Inferior parietal cortex (tissue), 1 donor: ENCODE measurements at regions not wholly inside any gene's neighbourhood (a gene's known extent, or its start where the extent isn't known, plus 50 kb on each side); places are given as distances from the start of the nearest gene placed in this dataset.
"Not testable (repeated sequence)": the region's sequence is repeated elsewhere in the genome, so short reads cannot be mapped to it uniquely, and the experiment has no call there.

ENCODE experiments used
- DNase-seq: peaks from one replicate; pipeline ENCODE4 v3.0.0-alpha.2; 2016; ENCODE audit errors: extremely low spot score

DNA sequence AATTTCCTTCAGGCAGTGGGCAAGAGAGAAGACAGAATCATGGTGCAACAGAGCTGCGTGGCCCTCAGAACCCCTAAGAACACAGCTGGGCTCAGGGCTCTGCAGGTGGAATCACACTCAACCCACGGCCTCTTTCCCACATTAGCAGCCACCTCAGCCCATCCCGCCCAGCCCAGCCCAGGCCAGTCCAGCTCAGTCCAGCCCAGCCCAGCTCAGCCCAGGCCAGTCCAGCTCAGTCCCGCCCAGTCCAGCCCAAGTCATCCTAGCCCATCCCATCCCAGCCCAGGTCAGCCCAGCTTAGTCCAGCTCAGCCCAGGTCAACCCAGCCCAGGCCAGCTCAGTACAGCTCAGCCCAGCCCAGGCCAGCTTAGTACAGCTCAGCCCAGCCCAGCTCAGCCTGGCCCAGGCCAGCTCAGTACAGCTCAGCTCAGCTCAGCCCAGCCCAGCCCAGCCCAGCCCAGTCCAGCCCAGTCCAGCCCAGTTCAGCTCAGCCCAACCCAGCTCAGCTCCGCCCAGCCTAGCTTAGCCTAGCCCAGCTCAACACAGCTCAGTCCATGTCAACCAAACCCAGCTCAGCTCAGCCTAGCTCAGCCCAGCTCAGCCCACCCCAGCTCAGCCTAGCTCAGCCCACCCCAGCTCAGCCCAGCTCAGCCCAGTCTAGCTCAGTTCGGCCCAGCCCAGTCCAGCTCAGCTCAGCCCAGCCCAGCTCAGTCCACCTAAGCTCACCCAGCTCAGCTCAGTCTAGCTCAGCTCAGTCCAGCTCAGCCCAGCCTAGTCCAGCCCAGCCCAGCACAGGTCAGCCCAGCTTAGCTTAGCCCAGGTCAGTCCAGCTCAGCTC lies 183.1 kb downstream of the TMEM121 start:
- no peak for DNase-seq

DNA sequence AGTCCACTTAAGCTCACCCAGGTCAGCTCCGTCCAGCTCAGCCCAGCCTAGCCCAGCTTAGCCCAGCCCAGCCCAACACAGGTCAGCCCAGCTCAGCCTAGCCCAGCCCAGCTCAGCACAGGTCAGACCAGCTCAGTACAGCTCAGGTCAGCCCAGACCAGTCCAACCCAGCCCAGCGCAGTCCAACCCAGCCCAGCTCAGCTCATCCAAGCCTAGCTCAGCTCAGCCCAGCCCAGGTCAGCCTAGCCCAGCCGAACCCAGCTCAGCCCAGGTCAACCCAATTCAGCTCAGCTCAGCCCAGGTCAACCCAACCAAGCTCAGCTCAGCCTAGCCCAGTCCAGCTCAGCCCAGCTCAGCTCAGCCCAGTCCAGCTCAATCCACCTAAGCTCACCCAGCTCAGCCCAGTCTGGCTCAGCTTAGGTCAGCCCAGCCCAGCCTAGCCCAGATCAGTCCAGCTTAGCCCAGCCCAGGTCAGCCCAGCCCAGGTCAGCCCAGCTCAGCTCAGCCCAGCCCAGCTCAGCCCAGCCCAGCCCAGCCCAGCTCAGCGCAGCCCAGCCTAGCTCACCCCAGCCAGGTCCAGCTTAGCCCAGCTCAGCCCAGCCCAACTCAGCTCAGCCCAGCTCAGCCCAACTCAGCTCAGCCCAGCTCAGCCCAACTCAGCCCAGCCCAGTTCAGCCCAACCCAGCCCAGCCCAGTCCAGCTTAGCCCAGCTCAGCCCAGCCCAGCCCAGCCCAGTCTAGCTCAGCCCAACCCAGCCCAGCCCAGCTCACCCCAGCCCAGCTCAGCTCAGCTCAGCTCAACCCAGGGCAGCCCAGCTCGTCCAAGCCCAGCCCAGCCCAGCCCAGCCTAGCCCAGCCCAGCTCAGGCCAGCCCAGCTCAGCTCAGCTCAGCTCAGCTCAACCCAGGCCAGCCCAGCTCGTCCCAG lies 184.0 kb downstream of the TMEM121 start:
- no peak for DNase-seq

DNA sequence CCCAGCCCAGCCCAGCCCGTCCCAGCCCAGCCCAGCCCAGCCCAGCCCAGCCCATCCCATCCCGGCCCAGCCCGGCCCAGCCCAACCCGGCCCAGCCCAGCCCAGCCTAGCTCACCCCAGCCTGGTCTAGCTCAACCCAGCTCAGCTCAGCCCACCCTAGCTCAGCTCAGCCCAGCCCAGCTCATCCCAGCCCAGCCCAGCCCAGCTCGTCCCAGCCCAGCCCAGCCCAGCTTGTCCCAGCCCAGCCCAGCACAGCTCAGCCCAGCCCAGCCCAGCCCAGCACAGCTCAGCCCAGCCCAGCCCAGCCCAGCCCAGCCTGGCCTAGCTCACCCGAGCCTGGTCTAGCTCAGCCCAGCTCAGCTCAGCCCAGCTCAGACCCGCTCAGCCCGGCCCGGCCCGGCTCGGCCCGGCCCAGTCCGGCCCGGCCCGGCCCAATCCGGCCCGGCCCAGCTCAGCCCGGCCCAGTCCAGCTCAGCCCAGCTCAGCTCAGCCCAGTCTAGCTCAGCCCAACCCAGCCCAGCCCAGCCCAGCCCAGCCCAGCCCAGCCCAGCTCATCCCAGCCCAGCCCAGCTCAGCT lies 184.7 kb downstream of the TMEM121 start:
- DNase-seq = no peak

DNA sequence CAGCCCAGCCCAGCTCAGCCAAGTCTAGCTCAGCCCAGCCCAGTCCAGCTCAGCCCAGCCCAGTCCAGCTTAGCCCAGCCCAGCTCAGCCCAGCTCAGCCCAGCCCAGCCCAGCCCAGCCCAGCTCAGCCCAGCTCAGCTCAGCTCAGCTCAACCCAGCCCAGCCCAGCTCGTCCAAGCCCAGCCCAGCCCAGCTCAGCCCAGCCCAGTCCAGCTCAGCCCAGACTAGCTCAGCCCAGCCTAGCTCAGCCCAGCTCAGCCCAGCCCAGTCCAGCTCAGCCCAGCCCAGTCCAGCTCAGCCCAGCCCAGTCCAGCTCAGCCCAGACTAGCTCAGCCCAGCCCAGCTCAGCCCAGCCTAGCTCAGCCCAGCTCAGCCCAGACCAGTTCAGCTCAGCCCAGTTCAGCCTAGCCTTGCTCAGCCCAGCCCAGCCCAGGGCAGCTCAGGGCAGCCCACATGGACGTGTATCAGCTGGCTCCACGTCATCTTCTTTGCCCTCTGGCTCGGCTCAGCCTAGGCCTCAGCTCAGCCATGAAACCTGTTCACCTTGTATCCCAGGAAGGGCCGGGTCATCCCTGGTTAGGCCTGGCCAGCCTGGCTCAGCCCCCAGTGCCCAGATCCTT lies 185.6 kb downstream of the TMEM121 start:
- no peak for DNase-seq

DNA sequence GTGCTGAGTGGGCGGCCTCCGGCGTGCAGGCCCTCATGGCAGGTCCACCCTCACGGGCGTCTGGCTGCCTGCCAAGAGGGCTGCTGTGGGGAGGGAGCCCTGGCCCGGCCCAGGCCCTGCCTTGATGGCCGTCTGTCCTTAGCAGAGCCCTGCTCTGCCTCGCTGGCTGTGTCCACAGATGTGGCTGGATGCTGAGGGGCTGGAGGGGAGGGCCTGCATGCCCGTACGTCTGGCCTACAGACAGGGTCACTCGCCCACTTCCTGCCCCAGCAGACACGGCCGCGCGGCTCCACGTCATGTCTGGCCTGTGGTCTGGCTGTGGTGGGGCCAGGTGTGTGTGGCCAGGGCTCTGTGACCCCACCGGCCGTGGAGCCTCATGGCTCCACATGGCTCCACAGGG lies 186.3 kb downstream of the TMEM121 start:
- not testable (repeated sequence) for DNase-seq

DNA sequence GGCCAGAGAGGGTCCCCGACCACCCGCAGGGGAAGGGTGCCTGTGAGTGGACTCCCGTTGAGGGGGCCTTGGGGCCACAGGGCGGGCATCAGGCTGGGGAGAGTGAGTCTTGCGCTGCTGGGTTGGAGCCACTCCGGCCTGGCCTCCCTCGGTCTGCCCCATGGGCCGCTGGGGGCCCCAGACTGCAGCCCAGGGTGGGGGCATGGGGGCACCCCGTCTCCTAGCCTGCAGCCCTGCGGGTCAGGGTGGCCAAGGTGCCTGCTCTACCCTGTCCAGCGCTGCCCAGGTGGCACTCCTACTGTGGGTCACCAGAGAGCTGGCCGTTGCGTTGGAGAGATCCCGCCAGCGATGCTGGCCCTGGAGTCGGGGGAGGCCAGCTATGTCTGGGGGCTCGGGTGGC lies 186.8 kb downstream of the TMEM121 start:
- DNase-seq = not testable (repeated sequence)

DNA sequence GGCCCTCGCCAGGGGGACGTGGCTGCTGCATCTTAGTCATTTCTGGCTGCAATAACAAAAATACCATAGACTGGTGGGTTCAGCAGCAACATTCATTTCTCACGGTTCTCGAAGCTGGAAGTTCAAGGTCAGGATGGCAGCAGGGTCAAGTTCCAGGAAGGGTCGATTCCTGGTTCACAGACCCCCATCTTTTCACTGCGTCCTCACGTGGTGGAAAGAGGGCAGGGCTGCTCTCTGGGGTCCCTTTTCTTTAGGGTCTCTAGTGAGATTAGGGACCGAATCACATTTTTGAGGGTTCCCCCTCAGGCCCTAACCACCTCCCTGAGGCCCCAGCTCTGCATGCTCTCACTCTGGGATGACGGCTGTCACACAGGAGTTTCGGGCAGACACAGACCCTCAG lies 187.5 kb downstream of the TMEM121 start:
- DNase-seq = not testable (repeated sequence)

DNA sequence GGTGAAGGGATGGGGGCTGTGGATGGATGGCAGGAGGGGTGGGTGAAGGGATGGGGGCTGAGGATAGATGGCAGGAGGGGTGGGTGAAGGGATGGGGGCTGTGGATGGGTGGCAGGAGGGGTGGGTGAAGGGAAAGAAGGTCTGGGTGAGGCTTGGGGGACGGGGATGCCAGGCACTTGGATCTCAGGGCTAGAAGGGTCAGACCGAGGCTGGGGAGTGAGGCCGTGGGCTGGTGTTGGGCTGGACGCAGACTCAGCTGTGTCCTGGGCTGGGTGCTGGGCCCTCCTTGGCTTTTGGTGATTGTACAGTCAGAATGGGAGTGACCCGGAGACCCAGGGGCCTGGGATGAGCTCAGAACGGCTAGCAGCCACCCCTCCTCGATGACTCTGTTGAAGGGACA lies 192.4 kb downstream of the TMEM121 start:
- DNase-seq = not testable (repeated sequence)

DNA sequence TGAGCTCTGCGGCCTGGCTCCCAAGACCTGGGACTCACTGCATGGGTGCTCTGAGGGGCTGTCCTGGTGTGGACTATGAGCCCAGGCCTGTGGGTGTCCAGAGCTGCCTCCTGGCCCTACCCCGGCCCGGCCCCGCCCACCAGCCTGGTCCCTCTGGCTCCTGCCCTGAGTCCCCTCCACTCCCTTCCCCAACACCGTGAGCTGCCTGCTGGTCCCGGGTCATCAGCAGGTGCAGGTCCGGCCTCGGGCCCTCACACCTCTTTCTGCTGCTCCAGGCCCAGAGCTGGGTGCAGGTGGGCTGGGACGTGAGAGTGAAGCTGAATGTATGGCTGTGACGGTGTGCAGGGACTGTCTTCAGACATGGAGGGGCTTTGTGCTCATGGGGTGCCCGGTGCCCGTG lies 193.7 kb downstream of the TMEM121 start:
- DNase-seq = not testable (repeated sequence)

DNA sequence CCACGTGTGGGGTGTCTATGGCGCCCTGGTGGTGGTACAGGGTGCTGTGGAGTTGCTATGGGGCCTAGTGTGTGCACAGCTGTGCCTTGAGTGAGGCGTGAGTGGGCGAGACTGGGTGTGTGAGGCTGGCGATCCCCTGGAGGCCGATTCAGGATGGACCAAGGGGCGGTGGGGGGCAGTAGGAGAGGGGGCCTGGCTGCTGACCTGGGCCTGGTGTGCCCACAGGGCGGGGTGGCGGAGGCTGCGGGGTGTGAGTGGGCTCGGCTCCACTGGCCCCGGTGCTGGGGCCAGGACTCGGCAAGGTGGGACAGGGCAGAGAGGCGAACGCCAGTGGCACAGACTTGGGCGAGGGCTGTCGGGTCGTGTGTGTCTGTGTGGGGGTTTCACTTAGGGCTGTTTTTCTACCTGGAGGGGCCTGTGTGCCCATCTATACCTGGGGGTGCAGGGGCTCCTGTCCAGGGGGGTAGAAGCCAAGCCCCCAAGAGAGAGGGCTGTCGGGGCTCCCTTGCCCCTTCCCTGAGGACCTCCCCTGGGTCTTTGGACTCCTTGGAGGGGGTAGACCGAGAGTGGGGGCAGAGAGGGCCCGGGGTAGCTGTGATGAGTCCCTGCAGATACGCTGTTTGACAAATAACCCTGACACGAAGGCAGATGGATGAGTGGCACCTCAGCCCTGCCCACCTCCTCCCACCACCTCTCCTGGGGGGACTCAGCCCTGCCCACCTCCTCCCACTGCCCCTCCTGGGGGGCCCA lies 194.6 kb downstream of the TMEM121 start:
- not testable (repeated sequence) for DNase-seq

DNA sequence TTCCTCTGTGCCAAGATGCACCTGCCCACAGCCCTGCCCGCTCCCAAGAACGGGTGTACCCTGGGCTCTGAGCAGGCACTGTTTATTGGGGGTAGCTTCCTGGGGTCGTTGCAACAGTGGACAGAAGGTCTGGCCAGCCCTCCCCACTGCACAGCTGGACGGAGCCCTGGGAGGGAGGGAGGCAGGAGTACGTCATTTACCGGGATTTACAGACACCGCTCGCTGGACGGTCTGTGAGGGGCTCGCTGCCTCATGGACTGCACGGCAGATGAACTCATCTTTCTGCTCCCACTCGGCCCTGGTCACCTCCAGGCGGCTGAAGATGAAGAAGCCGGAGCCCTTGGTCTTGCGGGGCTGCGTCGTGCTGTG lies 195.2 kb downstream of the TMEM121 start:
- not testable (repeated sequence) for DNase-seq

DNA sequence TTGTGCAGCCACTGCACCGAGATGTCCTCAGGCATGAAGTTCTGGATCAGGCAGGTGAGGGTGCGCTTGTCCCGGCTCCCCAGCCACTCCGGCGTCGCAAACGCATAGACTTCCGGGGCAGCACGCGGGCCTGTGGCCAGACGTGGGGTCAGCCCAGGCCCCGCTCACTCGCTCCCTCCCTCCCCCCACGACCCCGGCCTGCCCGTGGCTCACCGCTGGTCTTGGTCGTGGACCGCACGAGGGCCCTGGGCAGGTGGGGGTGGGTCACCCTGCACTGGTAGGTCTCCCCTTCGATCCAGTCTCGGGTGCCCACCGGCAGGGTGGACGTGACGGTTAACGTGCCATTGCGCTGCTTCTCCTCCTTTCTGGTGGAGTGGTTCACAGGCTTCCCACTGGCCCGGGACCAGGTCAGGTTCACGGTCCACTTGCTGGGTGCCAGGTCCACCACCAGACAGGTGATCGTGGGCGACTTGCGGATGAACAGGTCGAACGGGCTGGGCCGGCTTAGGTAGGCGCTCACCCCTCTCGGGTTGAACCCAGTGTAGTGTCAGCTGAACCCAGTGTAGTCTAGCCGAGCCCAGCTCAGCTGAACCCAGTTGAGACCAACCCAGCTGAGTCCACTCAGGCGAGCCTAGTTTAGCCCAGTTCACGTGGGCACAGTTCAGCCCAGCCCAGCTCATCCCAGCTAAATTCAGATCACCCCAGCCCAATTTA lies 195.8 kb downstream of the TMEM121 start:
- not testable (repeated sequence) for DNase-seq

DNA sequence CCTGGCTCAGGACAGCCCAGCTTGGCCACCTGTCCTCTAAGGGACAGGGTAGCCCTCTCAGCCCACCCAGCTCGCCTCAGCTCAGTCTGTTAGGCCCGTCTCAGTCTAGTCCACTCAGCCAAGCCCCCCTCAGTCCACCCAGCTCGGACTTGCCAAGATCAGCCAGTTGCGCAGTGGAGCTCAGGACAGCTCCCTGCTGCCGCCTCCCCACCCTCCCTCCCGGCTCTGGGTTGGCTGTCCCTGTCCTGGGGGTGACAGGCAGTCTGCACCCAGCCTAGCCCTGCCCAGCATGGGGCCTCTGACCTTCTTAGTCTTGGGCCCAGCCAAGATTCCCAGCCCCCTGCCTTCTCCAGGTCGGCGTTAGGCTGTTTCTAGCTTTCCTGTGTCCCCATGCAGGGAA lies 196.9 kb downstream of the TMEM121 start:
- DNase-seq = not testable (repeated sequence)

DNA sequence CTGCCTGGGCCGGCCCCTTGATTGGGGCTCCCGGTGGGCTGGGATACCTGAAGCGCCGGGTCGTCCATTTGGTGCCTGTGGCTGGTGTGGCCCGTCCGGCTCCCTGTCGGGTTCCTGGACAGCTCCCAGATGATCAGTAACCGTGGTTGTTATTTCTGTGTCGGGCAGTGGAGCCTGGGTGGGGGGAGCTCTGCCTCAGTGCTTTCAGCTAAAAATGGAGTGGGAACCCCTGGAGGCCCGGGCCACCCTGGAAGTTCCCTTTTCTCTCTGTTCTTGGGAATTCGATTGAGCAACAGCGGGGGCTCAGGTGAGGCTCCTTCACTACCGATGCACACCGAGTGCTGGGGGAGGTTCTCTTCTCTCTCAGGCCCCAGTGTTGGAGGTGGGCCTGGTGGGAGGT lies 197.4 kb downstream of the TMEM121 start:
- not testable (repeated sequence) for DNase-seq

DNA sequence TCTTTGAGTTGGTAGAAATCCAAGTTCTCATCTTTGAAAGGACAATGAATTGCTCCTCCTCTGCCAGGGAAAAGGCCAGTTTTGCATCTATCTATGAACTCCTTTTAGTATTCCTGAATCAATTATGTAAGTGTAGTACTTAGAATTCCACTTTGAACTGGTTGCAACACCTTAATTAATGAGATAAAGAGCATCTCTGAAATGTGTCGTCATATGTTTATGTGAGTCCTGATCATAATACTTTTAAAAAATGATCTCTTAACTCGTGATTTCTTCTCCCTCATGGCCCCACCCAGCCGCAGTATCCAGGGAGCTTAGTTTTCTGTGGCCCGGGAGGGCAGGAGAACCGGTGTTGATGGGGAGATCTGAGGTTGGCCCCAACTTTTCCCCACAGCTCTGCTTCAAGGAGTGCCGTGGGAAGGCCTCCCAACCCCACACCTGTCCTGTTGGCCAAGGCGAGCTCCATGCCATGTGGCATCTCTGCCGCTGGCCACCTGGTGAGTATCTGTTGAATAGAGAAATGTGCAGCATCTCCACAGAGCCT lies 203.5 kb downstream of the TMEM121 start:
- not testable (repeated sequence) for DNase-seq

DNA sequence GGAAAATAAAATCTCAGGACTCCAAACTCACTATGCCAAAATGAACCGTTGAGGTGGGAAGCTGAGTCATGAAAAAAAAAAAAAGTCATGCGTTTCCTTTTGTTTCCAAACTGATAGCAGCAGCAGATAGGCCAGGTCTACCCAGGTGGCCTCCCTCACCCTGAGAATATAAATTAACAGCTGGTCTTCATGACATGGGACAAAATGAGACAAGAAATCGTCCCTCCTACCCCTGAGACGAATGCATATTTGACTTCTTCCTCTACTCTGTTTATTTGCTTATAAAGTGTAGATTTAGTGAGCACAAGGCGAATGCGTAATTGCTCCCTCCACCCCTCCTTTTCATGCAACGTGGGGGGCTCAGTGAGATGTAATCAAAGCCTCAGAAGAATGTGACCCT lies 204.3 kb downstream of the TMEM121 start:
- DNase-seq = not testable (repeated sequence)

DNA sequence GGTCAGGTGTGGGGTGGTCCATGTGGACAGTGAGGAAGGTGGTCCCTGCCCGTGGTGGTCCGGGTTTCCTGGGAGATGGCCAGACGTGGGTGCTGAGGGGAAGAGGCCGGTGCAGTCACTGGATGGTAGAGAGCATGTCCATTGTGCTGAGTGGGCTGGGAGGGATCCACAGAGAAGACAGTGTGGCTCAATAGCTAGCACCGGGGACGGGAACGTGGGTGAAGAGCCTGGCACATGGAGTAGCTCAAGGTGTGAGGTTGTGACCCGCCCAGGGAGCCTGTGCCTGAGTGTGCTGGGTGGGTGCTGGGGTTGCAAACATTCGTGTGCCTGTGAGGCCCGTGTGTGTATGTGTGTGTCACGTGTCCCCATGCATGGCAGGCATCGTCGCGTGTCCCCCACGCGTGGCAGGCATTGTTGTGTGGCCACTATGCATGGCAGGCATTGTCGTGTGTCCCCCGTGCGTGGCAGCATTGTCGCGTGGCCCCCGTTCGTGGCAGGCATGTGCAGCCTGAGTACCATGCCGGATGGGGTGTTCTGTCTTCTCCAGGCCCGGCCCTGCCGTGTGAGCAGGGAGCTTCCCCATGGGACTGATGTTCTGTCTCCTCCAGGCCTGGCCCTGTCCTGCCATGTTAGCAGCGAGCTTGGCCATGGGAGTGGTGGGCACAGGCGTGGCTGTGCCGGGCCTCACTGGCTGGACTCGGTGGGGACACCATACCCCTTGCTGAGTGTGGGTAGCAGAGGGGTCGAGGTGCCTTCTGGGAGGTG lies 205.0 kb downstream of the TMEM121 start:
- DNase-seq = not testable (repeated sequence)

DNA sequence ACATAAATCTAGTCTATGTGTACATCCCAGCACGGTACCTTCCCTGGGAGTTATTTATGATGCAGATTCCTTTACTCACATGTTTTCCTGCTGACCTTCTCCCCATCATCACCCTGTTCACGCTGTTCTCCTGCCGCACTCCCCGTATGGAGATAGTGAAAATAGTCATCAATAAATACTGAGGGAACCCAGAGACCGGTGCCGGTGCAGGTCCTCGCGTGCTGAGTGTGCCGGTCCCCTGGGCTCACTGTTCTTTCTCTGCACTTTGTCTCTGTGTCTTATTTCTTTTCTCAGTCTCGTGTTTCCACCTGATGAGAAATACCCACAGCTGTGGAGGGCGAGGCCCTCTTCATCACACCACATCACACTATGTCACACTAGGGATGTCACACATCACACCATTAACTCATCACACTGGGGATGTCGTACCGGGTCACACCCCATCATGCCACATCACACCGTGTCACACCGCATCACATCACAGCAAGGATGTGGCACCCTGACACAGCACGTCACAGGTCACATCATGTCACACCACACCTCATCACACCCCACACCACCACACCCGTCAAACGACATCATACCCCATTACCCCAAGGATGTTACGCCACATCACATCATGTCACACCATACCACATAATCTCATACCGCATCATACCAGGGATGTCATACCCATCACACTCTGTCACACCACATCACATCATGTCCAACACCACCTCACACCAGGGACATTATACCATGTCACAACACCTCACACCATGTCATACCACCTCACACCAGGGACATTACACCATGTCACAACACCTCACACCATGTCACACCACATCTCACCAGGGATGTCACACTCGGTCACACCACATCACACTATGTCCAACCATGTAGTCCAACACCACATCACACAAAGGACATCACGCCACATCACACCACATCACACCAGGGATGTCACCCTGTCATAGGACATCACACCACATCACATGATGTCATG lies 207.0 kb downstream of the TMEM121 start:
- DNase-seq = no peak
